AG09309 (cell line): ENCODE measurements at regions not wholly inside any gene's neighbourhood (a gene's known extent, or its start where the extent isn't known, plus 50 kb on each side); places are given as distances from the start of the nearest gene placed in this dataset.

ENCODE experiments used
- DNase-seq: peaks from one replicate; pipeline ENCODE4 v3.0.0-alpha.2; 2010; ENCODE audit warnings: low read depth
- H3K4me3 ChIP-seq: 2 replicates; pipeline ENCODE4 v1.5.1; 2011; ENCODE audit warnings: mild to moderate bottlenecking, low read depth, low read length, moderate library complexity; ENCODE audit not compliant: control insufficient read depth
- CTCF ChIP-seq: IDR thresholded peaks from 2 replicates; pipeline ENCODE4 v1.5.1; 2011; ENCODE audit warnings: mild to moderate bottlenecking, low read depth, low read length, inconsistent platforms; ENCODE audit not compliant: insufficient read depth, control insufficient read depth; ENCODE audit errors: missing control alignments

GRCh38 chr1:69404486-69404885 is 163.2 kb upstream of the LRRC7 start:
- DNase-seq, result no peak
- no peak for TF ChIP-seq CTCF
- no peak overlapping the region for H3K4me3 ChIP-seq

GRCh38 chr1:69406244-69406643 is 161.5 kb upstream of the LRRC7 start:
- no peak for DNase-seq
- H3K4me3 ChIP-seq, result no peak overlapping the region
- no peak for TF ChIP-seq CTCF

- TF ChIP-seq CTCF, result no peak
- H3K4me3 ChIP-seq, result no peak overlapping the region
- DNase-seq, result no peak
Measured at GRCh38 chr1:69409731-69410456, 157.8 kb upstream of the LRRC7 start.

- no peak for TF ChIP-seq CTCF
- no peak overlapping the region for H3K4me3 ChIP-seq
- no peak for DNase-seq
Measured at GRCh38 chr1:69410457-69410850, 157.3 kb upstream of the LRRC7 start.

- no peak for TF ChIP-seq CTCF
- no peak for DNase-seq
- H3K4me3 ChIP-seq, result no peak overlapping the region
Measured at GRCh38 chr1:69410893-69411292, 156.8 kb upstream of the LRRC7 start.

- DNase-seq, result no peak
- no peak overlapping the region for H3K4me3 ChIP-seq
- no peak for TF ChIP-seq CTCF
Measured at GRCh38 chr1:69411617-69412016, 156.1 kb upstream of the LRRC7 start.
